NCI-H82 treated with DMSO at 0.1 percent for 48 hours (cell line): ENCODE measurements at regions not wholly inside any gene's neighbourhood (a gene's known extent, or its start where the extent isn't known, plus 50 kb on each side); places are given as distances from the start of the nearest gene placed in this dataset.
"Not testable (repeated sequence)": the region's sequence is repeated elsewhere in the genome, so short reads cannot be mapped to it uniquely, and the experiment has no call there.

Experiments used
- DNase-seq: peaks from one replicate; lab custom pipeline; 2025; ENCODE audit not compliant: unreplicated experiment; lab: John Stamatoyannopoulos, UW

GRCh38 chr16:80092681-80093080, 448.1 kb upstream of the DYNLRB2 start:
- no peak for DNase-seq

- not testable (repeated sequence) for DNase-seq
These were observed 449.3 kb upstream of the DYNLRB2 start for GRCh38 chr16:80091453-80091852.

- no peak for DNase-seq
These were observed 455.2 kb upstream of the DYNLRB2 start for GRCh38 chr16:80085606-80086005.

GRCh38 chr16:80084614-80085013, 456.2 kb upstream of the DYNLRB2 start:
- no peak for DNase-seq

- DNase-seq = no peak
These were observed 456.6 kb upstream of the DYNLRB2 start for GRCh38 chr16:80084163-80084562.

GRCh38 chr16:80082906-80083305, 457.9 kb upstream of the DYNLRB2 start:
- DNase-seq = no peak

GRCh38 chr16:80081846-80082245, 458.9 kb upstream of the DYNLRB2 start:
- DNase-seq = no peak

GRCh38 chr16:80080287-80080851, 460.4 kb upstream of the DYNLRB2 start:
- no peak for DNase-seq

GRCh38 chr16:80079072-80079471, 461.7 kb upstream of the DYNLRB2 start:
- no peak for DNase-seq

GRCh38 chr16:80077696-80078095, 463.1 kb upstream of the DYNLRB2 start:
- DNase-seq = no peak

- DNase-seq = no peak
These were observed 466.5 kb upstream of the DYNLRB2 start for GRCh38 chr16:80074329-80074728.

- no peak for DNase-seq
These were observed 468.8 kb upstream of the DYNLRB2 start for GRCh38 chr16:80071964-80072456.

GRCh38 chr16:80066805-80067580, 466.5 kb upstream of the MAF start:
- DNase-seq = no peak

DNA sequence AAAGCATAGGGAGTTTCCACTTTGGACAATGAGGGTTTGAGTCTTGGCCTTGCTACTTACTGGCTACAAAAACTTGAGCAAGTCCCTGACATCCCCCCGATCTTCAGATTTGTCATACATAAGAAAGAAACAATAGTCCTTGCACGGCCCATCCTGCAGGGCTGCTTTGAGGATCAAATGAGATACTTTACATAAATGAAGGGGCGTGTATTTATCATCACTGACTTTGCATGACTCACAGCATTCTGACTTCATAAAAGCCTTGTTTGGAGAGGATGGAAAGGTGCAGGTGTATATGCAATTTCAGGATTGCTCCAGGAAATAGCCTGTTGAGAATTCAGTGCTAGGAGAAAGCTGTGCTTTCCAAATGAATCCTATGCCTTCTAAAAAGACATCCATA, 465.0 kb upstream of the MAF start:
- DNase-seq = no peak

DNA sequence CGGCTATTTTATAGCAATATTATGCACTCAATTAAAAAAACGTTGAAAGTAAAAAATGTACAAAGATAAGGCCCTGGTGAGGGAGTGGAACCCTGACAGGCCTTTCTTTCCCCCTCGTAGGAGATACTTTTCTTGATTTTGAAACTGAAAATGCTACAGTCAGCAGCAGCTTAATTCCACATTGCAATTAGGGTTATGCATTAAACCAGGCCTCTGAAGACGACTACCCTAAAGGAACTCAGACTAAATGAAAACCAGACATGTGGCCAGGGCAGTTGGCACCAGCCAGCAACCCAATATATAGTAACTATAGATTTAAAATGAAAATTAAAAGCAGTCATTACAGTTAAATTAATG, 463.2 kb upstream of the MAF start:
- DNase-seq = no peak

DNA sequence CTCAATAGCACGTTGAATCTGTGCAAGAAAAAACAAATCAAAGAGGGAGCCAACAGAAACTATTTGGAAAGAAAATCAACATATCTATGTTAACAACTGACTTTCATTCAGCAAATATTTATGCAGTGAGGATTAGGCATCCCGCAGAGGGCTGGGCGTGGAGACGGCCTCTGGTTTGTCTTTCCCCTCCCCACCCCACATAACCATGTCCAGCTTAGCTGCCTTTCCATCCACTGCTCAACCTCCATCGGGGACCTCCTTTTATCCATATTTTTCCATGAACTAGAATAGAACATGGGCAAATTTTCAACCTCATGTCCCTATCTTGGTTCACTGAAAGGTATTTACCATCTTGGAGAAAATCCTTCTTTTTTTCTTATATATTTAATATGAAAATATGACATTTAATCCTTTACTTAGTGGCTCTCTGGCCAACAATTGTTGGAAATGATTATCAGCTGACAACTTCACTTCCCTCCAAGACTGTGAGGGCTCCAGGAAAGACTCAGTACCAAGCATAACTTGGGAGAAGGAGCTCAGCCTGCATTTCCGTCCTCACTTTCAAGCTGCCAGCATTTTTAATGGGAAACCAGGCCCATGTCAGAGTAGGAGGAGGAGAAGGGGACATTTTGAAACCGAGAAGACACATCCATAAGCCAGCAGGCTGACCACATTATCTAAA, 462.6 kb upstream of the MAF start:
- no peak for DNase-seq

DNA sequence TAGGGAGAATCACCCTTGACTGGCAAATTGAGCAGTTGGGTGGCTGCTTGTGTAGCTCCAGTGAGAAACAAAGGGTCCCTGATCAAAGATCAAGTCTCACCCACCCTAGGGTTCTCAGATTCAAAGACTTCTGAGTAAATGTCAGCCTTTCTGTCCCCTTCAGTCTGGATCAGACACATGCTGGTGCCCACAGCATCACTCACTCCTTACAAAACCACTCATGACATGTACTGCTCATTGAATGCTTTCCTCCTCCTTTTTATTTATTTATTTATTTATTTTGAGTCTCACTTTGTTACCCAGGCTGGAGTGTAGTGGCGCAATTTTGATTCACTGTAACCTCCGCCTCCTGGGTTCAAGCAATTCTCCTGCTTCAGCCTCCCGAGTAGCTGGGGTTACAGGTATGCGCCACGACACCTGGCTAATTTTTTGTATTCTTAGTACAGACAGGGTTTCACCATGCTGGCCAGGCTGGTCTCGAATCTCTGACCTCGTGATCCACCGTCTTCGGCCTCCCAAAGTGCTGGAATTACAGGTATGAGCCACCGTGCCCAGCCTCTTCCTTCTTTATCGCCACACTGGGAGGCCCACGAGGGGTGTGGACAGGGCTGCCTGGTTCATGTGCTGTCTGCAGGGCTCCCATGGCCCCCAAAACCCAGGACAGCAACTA, 462.0 kb upstream of the MAF start:
- no peak for DNase-seq

GRCh38 chr16:80060470-80060869, 459.9 kb upstream of the MAF start:
- DNase-seq = no peak

DNA sequence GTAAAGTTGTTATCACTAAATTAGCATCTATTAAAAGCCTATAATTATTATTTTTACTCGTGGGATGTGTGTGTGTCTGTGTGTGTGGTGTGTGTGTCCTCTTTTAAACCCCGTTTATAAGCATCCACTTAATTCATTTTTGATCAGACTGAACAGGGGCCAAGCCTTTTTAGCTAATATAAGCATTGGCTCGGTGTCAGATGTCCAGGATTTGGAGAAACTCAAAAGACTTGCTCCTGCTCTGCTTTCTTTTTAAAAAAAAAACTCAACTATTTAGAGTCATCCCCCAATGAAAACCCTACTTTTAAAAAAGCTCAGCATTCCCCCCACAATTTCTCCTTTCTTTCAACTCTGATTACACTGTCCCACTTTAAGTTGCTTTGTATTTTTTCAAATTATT, 459.3 kb upstream of the MAF start:
- no peak for DNase-seq

- no peak for DNase-seq
These were observed 457.7 kb upstream of the MAF start for GRCh38 chr16:80058214-80058613.

- no peak for DNase-seq
These were observed 455.8 kb upstream of the MAF start for GRCh38 chr16:80056324-80056723.

- no peak for DNase-seq
These were observed 455.3 kb upstream of the MAF start for GRCh38 chr16:80055831-80056230.
